Stimulated activated CD8-positive, alpha-beta memory T cell treated with anti-CD3 and anti-CD28 coated beads, Interleukin-7, amount 100 ng/mL, for 1 hour (primary cell): ENCODE measurements at regions not wholly inside any gene's neighbourhood (a gene's known extent, or its start where the extent isn't known, plus 50 kb on each side); places are given as distances from the start of the nearest gene placed in this dataset.
A peak's percentile ranks its signal among the peaks of the same experiment; 100 is the strongest.

ENCODE experiments used
- DNase-seq, 2 donors: peaks; one replicate each; pipeline ENCODE4 v3.0.0-alpha.2; 2020; ENCODE audit warnings: low read depth in 2 of 2

DNA sequence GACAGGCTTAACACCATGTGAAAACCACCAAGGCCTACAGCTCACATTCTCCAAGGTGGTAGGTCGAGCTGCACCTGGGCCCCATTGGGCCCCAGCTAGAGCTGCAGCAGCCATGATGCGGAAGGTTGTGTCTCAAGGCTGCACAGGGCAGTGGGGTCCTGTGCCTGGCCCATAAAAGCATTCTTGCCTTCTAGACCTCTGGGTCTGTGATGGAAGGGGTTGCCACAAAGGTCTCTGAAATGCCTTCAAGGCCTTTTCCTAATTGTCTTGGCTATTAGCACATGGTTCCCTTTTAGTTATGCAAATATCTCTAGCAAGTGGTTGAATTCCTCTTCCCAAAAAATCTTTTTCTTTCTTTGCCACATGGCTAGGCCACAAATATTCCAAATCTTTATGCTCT, 52.5 kb upstream of the C11orf58 start:
- DNase-seq, result no peak

DNA sequence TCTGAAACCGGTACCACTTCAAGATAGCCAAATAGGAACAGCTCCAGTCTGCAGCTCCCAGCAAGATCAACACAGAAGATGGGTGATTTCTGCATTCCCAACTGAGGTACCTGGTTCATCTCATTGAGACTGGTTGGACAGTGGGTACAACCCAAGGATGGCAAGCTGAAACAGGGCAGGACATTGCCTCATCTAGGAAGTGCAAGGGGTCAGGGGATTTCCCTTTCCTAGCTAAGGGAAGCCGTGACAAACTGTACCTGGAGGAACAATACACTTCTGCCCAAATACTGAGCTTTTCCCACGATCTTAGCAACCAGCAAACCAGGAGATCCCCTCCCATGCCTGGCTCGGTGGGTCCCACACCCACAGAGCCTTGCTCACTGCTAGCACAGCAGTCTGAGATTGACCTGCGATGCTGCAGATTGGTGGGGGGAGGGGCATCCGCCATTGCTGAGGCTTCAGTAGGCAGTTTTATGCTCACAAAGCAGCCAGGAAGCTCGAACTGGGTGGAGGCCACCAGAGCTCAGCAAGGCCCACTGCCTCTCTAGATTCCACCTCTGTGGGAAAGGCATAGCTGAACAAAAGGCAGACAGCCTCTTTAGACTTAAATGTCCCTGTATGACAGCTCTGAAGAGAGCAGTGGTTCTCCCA, 59.9 kb upstream of the C11orf58 start:
- DNase-seq, result no peak

DNA sequence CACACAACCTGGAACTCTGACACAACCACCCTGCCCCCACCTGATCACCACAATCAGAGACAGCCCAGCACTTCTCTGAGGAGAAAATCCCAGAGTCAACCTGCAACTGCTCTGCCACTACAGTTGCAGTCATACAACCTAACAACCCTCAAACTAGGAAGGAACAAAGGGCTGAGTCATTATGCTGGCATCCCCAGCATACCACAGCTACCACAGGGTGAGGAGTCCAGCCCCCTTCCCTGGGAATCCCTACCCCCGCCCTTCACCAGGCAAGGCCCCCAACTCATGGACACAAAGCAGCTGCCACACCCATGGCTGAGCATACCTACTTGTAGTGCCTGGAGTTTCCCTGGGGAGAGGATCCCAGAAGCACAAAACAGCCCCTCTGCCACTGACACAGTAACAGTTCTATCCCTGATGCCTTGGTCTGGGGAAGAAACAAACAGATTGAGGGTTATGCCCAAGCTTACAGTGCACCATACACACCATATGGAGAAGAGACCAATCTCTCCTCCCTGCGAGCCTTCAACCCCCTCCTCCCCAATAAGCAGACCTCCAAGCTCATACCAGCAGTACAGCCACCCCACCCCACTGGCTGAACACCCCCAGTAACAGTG, 68.5 kb upstream of the C11orf58 start:
- no peak for DNase-seq

GRCh38 chr11:16632295-16633200, 105.9 kb upstream of the C11orf58 start:
- no peak for DNase-seq

- DNase-seq, result no peak
Observed at GRCh38 chr11:16630651-16631050, 107.8 kb upstream of the C11orf58 start.

- no peak for DNase-seq
Observed at GRCh38 chr11:16618431-16618830, 120.0 kb upstream of the C11orf58 start.

DNA sequence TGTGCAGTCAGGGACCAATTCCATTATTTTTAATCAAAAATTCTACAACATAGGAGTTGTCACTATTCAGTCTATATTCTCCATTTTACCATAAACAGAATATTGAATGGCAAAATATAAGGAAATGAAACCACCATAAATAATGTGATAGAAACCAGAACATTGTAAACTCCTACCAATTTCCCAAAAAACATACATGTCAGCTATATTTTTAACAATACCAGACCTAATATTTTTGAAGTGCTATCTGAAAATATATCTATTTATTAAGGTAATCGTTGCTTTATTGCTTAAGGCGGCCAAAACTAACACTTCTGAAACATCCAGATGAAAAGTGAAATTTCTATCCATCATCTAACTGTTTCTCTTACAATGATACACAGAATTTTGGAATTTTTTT, 123.0 kb upstream of the C11orf58 start:
- no peak for DNase-seq

GRCh38 chr11:16613512-16614381, 124.7 kb upstream of the C11orf58 start:
- peak in 1 of 2 donors; percentile 26 for DNase-seq

- DNase-seq, result no peak
Observed at GRCh38 chr11:16613262-16613511, 125.3 kb upstream of the C11orf58 start.

DNA sequence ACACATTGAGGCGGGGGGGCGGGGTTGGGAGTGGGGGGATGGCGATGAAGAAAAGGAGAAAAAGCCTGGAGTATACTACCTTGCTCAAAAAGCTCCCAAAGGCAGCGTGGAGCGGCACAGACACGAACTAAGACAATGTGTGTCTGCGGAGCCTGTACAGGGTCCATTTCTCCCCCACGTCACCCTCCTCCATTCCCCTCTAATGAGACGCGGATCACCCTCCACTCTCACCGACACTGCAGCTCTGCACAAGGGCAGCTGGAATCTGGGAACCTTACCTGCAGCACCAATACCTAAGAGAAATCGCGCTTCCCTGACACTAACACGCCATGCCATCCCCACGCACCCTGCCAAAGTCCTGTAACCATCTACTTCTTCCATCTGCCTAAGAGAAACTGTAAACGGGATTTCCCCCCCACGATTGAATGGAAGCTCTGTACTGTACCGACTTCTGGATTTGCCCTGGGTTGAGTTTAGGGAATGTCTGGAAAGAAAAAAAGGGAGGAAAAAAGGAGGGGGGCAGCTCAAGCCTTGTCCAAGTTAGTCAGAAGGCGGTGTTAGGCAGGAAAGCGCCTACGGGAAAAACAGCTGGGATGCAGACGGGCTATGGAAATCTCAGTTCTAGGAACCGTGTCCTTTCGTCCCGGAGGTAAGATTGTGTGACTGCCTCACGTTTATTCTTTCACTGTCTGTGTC, 125.7 kb upstream of the C11orf58 start:
- DNase-seq, result no peak

DNA sequence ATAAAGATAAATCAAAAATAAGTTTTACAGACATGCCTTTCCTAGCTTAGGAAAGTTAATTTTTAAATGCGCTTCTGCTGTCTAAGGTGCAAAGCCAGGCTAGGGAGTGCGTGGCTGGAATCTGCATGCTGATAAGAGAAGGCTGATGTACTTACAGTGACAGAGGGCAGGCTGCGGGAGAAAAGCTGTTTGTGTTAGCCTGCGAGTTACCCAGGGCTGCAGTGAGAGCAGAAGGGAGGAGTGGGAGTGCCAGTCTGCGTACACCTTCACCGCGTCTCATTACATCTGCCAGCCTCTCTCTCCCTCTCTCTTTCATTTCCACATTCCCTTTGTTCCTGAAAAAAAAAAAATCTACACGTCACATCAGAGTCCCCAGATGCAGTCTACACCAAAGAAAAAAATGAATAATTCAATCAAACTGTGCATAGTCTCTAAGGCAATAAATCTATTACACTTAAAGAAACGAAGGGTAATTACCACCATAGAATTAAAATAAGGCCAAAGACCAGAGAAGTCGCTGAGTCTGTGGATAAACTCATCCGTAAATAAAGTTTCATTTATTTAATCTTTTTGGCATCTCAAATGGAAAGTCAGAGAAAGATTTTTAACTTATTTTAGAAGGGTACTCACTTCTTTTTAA, 126.4 kb upstream of the C11orf58 start:
- no peak for DNase-seq

- no peak for DNase-seq
Observed at GRCh38 chr11:16611401-16611921, 127.0 kb upstream of the C11orf58 start.

- DNase-seq, result no peak
Observed at GRCh38 chr11:16610738-16611388, 127.6 kb upstream of the C11orf58 start.

GRCh38 chr11:16610213-16610737, 128.2 kb upstream of the C11orf58 start:
- no peak for DNase-seq

DNA sequence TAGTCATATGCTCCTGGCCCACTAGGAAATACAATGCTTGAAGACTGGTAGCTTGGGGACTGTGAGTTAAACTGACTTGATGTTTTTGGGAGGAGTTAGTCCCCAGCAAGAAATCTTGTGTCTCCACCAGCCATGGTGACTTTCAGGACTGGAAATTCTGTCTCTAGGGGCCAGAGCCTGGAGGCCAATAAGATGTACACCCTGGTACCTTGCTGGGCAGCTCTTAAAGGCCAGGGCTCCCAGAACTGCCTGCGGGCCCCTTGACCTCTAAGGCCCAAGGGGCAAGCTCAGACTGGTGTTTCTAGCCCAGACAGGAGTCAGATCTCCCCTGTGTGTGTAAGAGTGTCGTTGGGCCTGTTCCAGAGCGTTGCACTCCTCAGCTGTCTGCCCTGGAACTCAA, 128.7 kb upstream of the C11orf58 start:
- DNase-seq, result no peak

DNA sequence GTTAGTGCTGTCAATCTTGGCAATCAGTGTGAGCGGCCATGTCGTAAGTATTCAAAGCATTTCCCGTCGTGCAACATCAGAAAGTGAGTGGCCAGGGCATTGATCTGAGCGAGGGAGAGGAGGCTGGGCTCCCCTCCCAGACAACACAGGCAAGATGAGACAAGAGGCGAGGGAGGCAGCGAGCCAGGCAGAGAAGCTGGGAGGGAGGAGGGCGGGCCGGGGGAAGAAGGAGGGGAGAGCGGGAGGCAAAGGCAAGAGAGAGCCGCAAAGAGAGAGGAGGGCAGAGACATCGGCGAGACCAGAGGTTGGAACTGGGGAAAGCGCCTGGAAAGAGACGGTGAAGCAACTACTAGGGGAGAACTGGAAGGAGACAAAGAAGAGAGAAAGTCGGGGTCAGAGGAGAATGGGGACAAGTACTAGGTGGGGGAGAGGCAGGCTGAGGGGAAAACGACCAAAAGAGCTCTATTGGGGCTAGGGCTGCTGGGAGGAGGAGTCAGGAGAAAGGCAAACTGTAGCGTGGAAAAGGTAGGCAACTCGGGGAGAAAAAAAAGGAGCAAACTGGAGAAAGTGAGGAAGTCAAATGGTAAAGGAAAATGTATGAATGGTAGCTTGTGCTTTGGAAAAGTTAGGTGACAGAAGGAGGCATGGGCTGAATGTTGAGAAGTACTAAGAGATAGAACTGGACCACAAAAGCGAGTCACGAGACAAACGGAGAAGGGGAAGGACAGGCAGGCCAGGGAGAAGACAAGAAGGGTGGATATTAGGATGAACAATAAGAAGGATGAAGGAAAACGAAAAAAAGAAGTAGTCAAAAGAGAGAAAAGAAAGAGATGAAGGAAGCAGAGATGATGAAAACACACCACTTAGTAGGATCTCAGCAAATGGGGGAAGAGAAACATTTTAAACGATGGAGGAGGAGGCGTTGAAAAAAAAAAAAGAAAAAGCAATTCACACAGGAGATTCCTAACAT, 130.5 kb upstream of the C11orf58 start:
- DNase-seq, result no peak

- no peak for DNase-seq
Observed at GRCh38 chr11:16606784-16607674, 131.4 kb upstream of the C11orf58 start.
